SK-N-SH treated with all-trans-retinoic acid at 6 μM for 48 hours (cell line): ENCODE measurements at regions not wholly inside any gene's neighbourhood (a gene's known extent, or its start where the extent isn't known, plus 50 kb on each side); places are given as distances from the start of the nearest gene placed in this dataset.

Source experiments
- ESRRG ChIP-seq: fragments of 250-450 bp; sonication (Bioruptor Pico); IDR thresholded peaks from 2 replicates; pipeline ENCODE4 v1.6.1; 2021; ENCODE audit warnings: mild to moderate bottlenecking
- ZFP30 ChIP-seq: fragments of 450-650 bp; formaldehyde crosslinking; IDR thresholded peaks from 2 replicates; pipeline ENCODE4 v1.5.0; 2022; ENCODE audit warnings: mild to moderate bottlenecking, moderate library complexity

- TF ChIP-seq ZFP30 (CRISPR knock-in tag) (no peak), ESRRG (CRISPR knock-in tag) (no peak)
Observed at GRCh38 chr20:17044891-17045290, 181.9 kb upstream of the PCSK2 start.
